Ishikawa (cell line): ENCODE measurements at regions not wholly inside any gene's neighbourhood (a gene's known extent, or its start where the extent isn't known, plus 50 kb on each side); places are given as distances from the start of the nearest gene placed in this dataset.

ENCODE experiments used
- CEBPB ChIP-seq: IDR thresholded peaks from 2 replicates; pipeline ENCODE4 v1.6.1; 2012
- CREB1 ChIP-seq: IDR thresholded peaks from 2 replicates; pipeline ENCODE4 v1.6.1; 2012; ENCODE audit warnings: low read depth
- EGR1 ChIP-seq: IDR thresholded peaks from 2 replicates; pipeline ENCODE4 v1.6.1; 2012
- EP300 ChIP-seq: IDR thresholded peaks from 2 replicates; pipeline ENCODE4 v1.6.1; 2012; ENCODE audit warnings: borderline replicate concordance
- FOXM1 ChIP-seq: IDR thresholded peaks from 2 replicates; pipeline ENCODE4 v1.6.1; 2012; ENCODE audit warnings: low read depth, borderline replicate concordance
- NFIC ChIP-seq: IDR thresholded peaks from 2 replicates; pipeline ENCODE4 v1.6.1; 2012
- RAD21 ChIP-seq: IDR thresholded peaks from 2 replicates; pipeline ENCODE4 v1.6.1; 2012; ENCODE audit warnings: low read depth
- TAF1 ChIP-seq: IDR thresholded peaks from 2 replicates; pipeline ENCODE4 v1.6.1; 2012; ENCODE audit warnings: low read depth, mild to moderate bottlenecking
- TCF12 ChIP-seq: IDR thresholded peaks from 2 replicates; pipeline ENCODE4 v1.6.1; 2012; ENCODE audit warnings: low read depth
- TEAD4 ChIP-seq: IDR thresholded peaks from 2 replicates; pipeline ENCODE4 v1.6.1; 2012
- YY1 ChIP-seq: IDR thresholded peaks from 2 replicates; pipeline ENCODE4 v1.6.1; 2012; ENCODE audit warnings: low read depth
- ZBTB7A ChIP-seq: IDR thresholded peaks from 2 replicates; pipeline ENCODE4 v1.6.1; 2012; ENCODE audit warnings: low read depth
- TF ChIP-seq, protein P1 (sequence below): IDR thresholded peaks from 2 replicates; pipeline ENCODE4 v1.6.1; 2012
- TF ChIP-seq, protein P2 (sequence below): IDR thresholded peaks from 2 replicates; pipeline ENCODE4 v1.6.1; 2012
- TF ChIP-seq, protein P3 (sequence below): IDR thresholded peaks from 2 replicates; pipeline ENCODE4 v1.6.1; 2012; ENCODE audit warnings: low read depth, mild to moderate bottlenecking

DNA sequence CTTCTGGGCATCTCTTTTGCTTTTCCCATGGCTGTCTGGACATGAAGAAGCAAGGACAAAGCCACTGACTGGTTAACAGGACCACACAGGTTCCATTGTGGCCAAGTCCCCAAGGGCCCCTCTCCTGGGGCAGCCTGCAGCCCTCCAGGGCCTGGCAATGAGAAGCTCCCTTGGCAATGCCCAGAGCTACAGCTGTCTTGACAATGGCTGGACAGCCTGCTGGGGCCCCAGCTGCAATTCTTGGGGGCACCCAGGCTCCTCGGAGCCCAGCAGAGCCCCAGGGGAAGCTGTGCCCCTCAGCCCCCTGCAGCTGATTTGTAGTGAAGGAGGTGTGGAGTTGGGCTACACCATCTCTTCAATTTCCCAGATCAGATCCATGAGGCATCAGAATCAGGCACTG lies 384.9 kb upstream of the PODXL start:
- TF ChIP-seq TEAD4 (no peak), TAF1 (no peak), EP300 (no peak), EGR1 (no peak)

DNA sequence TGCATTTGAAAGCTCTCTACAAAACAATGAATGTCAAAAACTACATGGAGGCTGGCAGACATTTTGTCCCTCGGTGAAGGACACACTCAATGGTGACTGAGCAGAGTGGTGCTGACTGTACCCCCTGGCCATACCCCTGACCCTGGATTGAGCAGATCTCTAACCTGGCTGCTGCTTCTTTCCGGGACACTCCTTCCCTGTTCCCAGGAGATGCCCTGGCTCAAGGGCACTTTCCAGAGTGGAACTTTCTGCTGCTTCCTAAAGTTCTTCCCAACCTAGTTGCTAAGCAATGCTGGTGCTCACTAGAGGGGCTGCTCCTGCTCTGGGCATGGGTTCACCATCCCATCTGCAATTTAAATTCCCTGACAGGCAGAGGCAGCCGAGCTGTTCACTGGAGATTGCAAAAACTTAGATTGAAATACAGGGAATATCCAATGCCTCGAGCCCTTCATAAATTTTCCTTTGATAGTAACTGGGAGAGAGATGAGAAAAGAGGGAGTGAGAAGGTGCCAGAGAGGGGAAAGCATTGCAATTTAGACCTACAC lies 384.3 kb upstream of the PODXL start:
- TF ChIP-seq FOXM1, result no peak
- no peak for TF ChIP-seq TAF1
- no peak for TF ChIP-seq EGR1
- no peak for TF ChIP-seq TCF12
- no peak for TF ChIP-seq TEAD4
- TF ChIP-seq, protein P1, sequence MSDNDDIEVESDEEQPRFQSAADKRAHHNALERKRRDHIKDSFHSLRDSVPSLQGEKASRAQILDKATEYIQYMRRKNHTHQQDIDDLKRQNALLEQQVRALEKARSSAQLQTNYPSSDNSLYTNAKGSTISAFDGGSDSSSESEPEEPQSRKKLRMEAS, result no peak
- TF ChIP-seq EP300, result no peak
- no peak for TF ChIP-seq NFIC
- TF ChIP-seq YY1, result no peak
- TF ChIP-seq CEBPB, result no peak
- no peak for TF ChIP-seq ZBTB7A
- no peak for TF ChIP-seq RAD21
- TF ChIP-seq, protein P2, sequence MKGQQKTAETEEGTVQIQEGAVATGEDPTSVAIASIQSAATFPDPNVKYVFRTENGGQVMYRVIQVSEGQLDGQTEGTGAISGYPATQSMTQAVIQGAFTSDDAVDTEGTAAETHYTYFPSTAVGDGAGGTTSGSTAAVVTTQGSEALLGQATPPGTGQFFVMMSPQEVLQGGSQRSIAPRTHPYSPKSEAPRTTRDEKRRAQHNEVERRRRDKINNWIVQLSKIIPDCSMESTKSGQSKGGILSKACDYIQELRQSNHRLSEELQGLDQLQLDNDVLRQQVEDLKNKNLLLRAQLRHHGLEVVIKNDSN, result no peak

DNA sequence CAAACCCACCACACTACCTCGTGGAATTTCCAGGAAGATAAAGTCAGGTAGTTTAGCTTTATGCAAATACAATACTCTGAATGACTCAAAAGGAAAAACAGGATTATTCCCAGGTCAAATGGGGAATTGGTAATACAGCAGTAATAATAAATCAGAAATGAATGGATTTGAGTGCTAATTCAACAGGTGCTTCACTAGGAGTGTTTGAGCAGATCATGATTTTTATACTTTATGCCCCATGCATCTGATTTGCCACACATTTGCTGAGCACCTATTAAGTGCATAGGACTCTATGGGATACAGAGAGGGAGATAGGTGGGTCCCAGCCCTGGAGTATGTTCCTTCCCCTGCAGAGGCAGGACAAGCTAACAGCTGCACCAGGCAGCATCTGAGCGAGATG lies 381.4 kb upstream of the PODXL start:
- TF ChIP-seq ZBTB7A, result no peak
- TF ChIP-seq, protein P2, result no peak
- TF ChIP-seq, protein P3, sequence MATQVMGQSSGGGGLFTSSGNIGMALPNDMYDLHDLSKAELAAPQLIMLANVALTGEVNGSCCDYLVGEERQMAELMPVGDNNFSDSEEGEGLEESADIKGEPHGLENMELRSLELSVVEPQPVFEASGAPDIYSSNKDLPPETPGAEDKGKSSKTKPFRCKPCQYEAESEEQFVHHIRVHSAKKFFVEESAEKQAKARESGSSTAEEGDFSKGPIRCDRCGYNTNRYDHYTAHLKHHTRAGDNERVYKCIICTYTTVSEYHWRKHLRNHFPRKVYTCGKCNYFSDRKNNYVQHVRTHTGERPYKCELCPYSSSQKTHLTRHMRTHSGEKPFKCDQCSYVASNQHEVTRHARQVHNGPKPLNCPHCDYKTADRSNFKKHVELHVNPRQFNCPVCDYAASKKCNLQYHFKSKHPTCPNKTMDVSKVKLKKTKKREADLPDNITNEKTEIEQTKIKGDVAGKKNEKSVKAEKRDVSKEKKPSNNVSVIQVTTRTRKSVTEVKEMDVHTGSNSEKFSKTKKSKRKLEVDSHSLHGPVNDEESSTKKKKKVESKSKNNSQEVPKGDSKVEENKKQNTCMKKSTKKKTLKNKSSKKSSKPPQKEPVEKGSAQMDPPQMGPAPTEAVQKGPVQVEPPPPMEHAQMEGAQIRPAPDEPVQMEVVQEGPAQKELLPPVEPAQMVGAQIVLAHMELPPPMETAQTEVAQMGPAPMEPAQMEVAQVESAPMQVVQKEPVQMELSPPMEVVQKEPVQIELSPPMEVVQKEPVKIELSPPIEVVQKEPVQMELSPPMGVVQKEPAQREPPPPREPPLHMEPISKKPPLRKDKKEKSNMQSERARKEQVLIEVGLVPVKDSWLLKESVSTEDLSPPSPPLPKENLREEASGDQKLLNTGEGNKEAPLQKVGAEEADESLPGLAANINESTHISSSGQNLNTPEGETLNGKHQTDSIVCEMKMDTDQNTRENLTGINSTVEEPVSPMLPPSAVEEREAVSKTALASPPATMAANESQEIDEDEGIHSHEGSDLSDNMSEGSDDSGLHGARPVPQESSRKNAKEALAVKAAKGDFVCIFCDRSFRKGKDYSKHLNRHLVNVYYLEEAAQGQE, result no peak
- no peak for TF ChIP-seq NFIC
- no peak for TF ChIP-seq YY1
- TF ChIP-seq CEBPB, result no peak
- TF ChIP-seq, protein P1, result no peak
- no peak for TF ChIP-seq FOXM1
- no peak for TF ChIP-seq TCF12
- TF ChIP-seq TAF1, result no peak
- no peak for TF ChIP-seq EGR1
- TF ChIP-seq RAD21, result no peak

DNA sequence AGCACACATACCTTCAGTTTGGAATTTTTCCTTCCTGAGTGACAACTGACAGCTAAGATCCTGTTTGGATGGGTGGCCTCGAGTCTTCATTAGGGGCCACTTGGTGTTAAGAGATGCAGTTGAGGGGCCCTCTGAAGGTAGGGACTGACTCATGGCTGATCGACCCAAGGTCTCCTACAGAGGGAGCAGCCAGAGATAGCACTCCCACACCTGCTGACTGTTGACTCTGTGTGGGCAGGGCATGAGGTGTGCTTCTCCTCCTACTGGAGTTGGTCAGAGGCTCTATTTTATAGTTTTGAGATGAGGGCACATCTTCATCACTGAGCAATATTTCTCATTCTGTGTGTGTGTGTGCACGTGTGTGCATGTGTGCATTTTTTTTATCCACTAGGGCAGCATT lies 378.8 kb upstream of the PODXL start:
- TF ChIP-seq NFIC, result no peak
- no peak for TF ChIP-seq TEAD4
- TF ChIP-seq CREB1, result no peak
- TF ChIP-seq TAF1, result no peak
- no peak for TF ChIP-seq EP300
- TF ChIP-seq, protein P2, result no peak
- TF ChIP-seq ZBTB7A, result no peak
- no peak for TF ChIP-seq TCF12
- TF ChIP-seq EGR1, result no peak
- TF ChIP-seq CEBPB, result no peak
- TF ChIP-seq, protein P3, result no peak
- no peak for TF ChIP-seq FOXM1
- no peak for TF ChIP-seq YY1
- TF ChIP-seq, protein P1, result no peak
- TF ChIP-seq RAD21, result no peak

DNA sequence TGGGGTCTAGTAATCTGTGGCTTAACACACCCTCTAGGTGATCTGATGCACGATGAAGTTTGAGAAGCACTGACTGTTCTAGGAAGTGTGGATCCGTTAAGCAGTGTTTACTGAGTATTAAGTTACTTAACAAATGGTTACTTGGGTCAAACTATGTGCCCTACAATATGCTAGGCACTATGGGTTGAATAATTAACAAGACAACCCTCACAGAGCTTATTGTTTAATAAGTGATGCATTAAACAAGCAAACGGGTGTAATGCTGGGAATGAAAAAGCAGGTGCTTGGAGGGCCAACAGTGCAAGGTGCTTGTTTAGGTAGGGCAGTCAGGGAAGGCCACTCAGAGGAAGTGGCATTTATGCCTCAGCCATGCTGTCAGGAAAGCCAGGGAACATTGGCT lies 378.0 kb upstream of the PODXL start:
- TF ChIP-seq CREB1, result no peak
- TF ChIP-seq ZBTB7A, result no peak
- TF ChIP-seq, protein P1, result no peak
- no peak for TF ChIP-seq YY1
- TF ChIP-seq EGR1, result no peak
- no peak for TF ChIP-seq TAF1
- TF ChIP-seq CEBPB, result no peak
- TF ChIP-seq TCF12, result no peak
